PC-9 (cell line): ENCODE measurements at regions not wholly inside any gene's neighbourhood (a gene's known extent, or its start where the extent isn't known, plus 50 kb on each side); places are given as distances from the start of the nearest gene placed in this dataset.

Experiments
- EZH2 ChIP-seq: fragments of 200-600 bp; sonication (generic); IDR thresholded peaks from 2 replicates; pipeline ENCODE4 v1.8.0; 2017; ENCODE audit warnings: antibody characterized with exemption, low read depth
- TF ChIP-seq, protein P1 (sequence below): fragments of 200-600 bp; sonication (generic); conservative IDR thresholded peaks from 2 replicates; pipeline ENCODE4 v1.6.1; 2017; ENCODE audit warnings: mixed run types, antibody characterized with exemption, mild to moderate bottlenecking, moderate library complexity

DNA sequence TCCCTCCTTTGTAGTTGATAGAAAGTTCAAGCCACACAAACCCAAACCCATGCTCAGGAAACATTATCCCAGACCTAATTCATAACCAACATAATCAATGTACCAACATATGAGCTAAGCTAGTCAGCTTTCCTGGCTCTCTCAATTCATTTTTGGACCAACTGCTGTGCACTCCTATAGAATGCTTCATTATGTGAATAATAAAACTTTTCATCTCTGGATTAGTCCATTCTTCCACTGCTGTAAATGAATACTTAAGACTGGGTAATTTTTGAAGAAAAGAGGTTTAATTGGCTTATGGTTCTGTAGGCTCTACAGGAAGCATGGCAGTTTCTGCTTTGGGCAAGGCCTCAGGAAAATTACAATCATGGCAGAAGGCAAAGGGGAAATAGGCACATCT, 651.9 kb downstream of the RERGL start:
- TF ChIP-seq, protein P1, sequence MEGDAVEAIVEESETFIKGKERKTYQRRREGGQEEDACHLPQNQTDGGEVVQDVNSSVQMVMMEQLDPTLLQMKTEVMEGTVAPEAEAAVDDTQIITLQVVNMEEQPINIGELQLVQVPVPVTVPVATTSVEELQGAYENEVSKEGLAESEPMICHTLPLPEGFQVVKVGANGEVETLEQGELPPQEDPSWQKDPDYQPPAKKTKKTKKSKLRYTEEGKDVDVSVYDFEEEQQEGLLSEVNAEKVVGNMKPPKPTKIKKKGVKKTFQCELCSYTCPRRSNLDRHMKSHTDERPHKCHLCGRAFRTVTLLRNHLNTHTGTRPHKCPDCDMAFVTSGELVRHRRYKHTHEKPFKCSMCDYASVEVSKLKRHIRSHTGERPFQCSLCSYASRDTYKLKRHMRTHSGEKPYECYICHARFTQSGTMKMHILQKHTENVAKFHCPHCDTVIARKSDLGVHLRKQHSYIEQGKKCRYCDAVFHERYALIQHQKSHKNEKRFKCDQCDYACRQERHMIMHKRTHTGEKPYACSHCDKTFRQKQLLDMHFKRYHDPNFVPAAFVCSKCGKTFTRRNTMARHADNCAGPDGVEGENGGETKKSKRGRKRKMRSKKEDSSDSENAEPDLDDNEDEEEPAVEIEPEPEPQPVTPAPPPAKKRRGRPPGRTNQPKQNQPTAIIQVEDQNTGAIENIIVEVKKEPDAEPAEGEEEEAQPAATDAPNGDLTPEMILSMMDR: no peak
- no peak for TF ChIP-seq EZH2
